Fibroblast of peridontal ligament (primary cell): ENCODE measurements at regions not wholly inside any gene's neighbourhood (a gene's known extent, or its start where the extent isn't known, plus 50 kb on each side); places are given as distances from the start of the nearest gene placed in this dataset.
A peak's percentile ranks its signal among the peaks of the same experiment; 100 is the strongest.

Experiments used
- DNase-seq: peaks from one replicate; pipeline ENCODE4 v3.0.0-alpha.2; 2010; ENCODE audit errors: extremely low read depth

- DNase-seq: no peak
Measured at GRCh38 chr4:22115262-22115661, 166.7 kb upstream of the KCNIP4 start.

- DNase-seq: no peak
Measured at GRCh38 chr4:22103768-22104167, 155.2 kb upstream of the KCNIP4 start.

GRCh38 chr4:22099896-22100295, 151.3 kb upstream of the KCNIP4 start:
- no peak for DNase-seq

GRCh38 chr4:22097596-22097995, 149.0 kb upstream of the KCNIP4 start:
- DNase-seq: no peak

GRCh38 chr4:22094217-22094616, 145.6 kb upstream of the KCNIP4 start:
- no peak for DNase-seq

- no peak for DNase-seq
Measured at GRCh38 chr4:22093126-22093525, 144.6 kb upstream of the KCNIP4 start.

- DNase-seq: no peak
Measured at GRCh38 chr4:22091906-22092305, 143.3 kb upstream of the KCNIP4 start.

GRCh38 chr4:22091352-22091717, 142.8 kb upstream of the KCNIP4 start:
- no peak for DNase-seq

- peak; percentile 2 for DNase-seq
Measured at GRCh38 chr4:22090661-22091351, 142.2 kb upstream of the KCNIP4 start.

GRCh38 chr4:22077571-22077970, 129.0 kb upstream of the KCNIP4 start:
- no peak for DNase-seq

GRCh38 chr4:22072726-22073125, 124.2 kb upstream of the KCNIP4 start:
- no peak for DNase-seq

GRCh38 chr4:22072240-22072639, 123.7 kb upstream of the KCNIP4 start:
- no peak for DNase-seq

- DNase-seq: no peak
Measured at GRCh38 chr4:22071749-22072148, 123.2 kb upstream of the KCNIP4 start.

GRCh38 chr4:22070256-22070655, 121.7 kb upstream of the KCNIP4 start:
- no peak for DNase-seq

- DNase-seq: no peak
Measured at GRCh38 chr4:22063613-22064012, 115.0 kb upstream of the KCNIP4 start.

GRCh38 chr4:22062676-22063075, 114.1 kb upstream of the KCNIP4 start:
- DNase-seq: no peak

GRCh38 chr4:22055954-22056353, 107.4 kb upstream of the KCNIP4 start:
- DNase-seq: no peak

- no peak for DNase-seq
Measured at GRCh38 chr4:22052076-22052475, 103.5 kb upstream of the KCNIP4 start.

GRCh38 chr4:22048323-22048722, 99.8 kb upstream of the KCNIP4 start:
- no peak for DNase-seq

- DNase-seq: no peak
Measured at GRCh38 chr4:22047793-22048192, 99.2 kb upstream of the KCNIP4 start.

GRCh38 chr4:22045051-22045630, 96.6 kb upstream of the KCNIP4 start:
- DNase-seq: no peak

- DNase-seq: no peak
Measured at GRCh38 chr4:22031423-22031822, 82.9 kb upstream of the KCNIP4 start.

GRCh38 chr4:22030881-22031280, 82.3 kb upstream of the KCNIP4 start:
- DNase-seq: no peak

GRCh38 chr4:22030307-22030706, 81.7 kb upstream of the KCNIP4 start:
- DNase-seq: no peak
